ENCODE measurements at regions not wholly inside any gene's neighbourhood (a gene's known extent, or its start where the extent isn't known, plus 50 kb on each side); places are given as distances from the start of the nearest gene placed in this dataset.
"Not testable (repeated sequence)": the region's sequence is repeated elsewhere in the genome, so short reads cannot be mapped to it uniquely, and the experiment has no call there.

DNA sequence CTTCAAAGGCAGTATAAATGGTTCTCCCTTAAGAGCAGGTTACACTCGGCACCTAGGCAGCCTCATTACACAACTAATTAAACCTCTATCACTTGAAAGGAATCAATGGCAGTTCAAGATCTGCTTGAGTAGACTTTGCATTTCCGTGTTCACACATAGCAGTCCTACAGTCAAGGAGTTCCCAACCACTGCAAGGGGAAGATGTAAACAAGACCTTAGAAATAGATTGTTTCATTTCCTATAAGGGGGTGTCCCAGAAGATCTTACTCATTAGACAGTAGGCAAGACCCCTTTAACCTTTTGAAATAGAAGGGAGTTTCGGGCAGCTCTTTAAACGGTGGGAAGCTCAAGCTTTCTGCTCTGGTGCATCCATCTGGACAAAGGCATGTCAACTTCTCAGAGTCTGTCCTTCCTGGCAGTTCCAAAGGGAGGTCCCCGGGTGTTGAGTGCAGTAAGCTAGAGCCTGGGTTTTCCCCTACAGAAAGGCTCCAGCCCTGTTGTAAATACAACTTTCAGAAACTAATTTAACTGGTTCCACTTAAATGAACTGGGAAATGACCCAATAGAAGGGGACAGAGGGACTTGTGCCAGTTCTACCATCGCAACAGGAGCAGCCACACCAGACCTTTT, 150.8 kb downstream of the RBMX2 start:
- DNase-seq (ENCODE audit: low spot score): no peak

DNA sequence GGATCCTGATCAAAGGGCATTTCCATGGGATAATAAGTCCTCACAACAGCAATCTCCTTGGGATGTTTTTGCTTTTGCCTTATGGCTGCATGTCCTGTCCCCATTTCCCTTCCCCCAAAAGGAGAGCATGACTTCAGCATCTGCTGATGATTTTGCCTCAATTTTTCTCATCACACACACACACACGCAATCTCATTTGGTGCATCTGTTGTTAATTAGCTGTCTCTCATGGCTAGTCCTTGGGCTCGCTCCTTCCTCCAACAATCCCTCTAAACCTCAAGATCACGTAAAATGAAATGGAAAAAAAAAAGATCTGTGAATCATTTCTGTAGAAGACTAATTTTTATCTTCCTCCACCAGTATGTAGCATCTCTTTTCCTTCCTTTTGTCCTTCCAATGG, 153.6 kb downstream of the RBMX2 start:
- DNase-seq (ENCODE audit: low spot score): no peak

DNA sequence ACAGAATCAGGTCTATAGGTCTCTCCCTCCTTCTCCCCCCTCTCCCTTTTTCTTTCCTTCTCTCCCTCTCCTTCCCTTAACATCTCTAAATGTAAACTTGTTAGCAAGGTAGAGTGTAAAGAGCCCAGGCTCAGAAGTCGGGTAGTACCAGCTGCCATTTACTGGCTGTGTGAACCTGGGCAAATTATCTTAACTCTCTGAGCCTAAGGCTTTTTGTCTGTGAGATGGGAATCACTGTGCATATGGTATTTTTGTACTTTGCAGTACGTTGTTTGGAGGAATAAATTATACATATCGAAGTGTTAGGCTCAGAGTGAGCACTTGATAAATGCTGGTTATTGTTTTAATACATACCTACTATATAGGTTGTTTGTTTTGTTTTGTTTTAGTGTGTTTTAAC, 154.0 kb downstream of the RBMX2 start:
- DNase-seq (ENCODE audit: low spot score): no peak

DNA sequence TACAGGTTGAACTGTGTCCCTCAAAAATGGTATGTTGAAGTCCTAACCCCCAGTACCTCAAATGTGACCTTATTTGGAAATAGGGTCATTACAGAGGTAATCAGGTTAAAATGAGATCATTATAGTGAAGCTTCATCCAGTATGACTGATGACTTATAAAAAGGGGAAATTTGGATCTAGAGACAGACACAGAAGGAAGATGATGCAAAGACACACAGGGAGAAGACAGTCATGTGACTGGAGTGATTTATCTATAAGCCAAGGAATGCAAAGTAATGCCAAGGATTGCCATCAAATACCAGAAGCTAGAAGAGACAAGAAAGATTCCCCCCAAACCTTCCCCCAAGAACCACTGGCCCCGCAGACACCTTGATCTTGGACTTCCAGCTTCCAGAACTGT, 155.2 kb downstream of the RBMX2 start:
- DNase-seq (ENCODE audit: low spot score): no peak

DNA sequence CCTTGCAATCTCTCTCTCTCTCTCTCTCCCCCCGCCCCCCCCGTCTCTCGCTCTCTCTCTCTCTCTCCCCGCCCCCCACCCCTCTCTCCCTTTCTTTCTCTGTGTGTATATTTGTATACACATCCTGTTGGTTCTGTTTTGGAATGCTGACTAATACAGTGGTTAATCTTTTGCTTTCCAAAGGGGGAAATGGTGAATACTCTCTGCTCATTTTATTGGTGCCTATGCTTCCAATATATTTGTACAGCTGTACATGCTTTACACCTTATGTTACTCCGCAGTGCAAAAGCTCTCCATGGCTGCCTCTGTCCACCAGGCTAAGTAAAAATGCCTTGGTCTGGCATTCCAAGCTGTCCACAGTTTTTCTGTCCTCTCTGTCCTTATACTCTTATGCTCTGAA, 158.8 kb downstream of the RBMX2 start:
- peak; percentile 6 for DNase-seq (ENCODE audit: low spot score)

DNA sequence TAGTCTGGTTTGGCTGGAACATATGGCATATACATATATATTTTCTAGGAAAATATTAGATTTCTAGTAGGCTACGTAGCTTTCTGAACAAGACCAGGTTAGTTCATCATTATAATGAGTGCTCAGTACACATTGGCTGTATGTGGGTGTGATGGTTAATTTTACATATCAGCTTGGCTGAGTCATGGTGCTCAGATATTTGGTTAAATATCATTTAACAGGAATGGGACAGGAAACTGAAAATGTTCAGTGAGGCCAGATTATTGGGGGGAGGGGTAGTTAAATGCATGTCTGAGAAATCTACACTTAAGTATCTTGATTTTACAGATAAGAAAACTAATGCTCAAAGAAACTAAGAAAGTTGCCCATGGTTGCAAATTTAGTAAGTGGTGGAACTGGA, 160.1 kb downstream of the RBMX2 start:
- no peak for DNase-seq (ENCODE audit: low spot score)

DNA sequence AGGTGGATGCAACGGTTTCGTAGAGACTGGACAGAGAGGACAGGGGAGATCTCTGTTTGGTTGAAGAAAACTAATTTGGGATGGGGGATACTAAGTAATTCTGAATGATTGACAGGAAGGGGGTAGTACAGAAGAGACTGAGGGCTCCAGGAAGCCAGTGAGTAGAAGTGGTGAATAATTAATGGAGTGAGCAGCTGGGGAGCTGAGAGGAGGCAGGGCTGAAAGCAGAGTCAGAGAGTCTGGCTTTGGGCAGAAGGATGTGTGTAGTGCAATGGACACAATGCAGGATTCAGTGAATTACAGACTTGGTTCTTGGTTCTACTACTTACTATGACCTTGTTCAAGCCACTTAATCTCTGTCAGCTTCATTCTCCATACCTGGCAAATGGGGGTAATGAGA, 161.7 kb downstream of the RBMX2 start:
- DNase-seq (ENCODE audit: low spot score): no peak

DNA sequence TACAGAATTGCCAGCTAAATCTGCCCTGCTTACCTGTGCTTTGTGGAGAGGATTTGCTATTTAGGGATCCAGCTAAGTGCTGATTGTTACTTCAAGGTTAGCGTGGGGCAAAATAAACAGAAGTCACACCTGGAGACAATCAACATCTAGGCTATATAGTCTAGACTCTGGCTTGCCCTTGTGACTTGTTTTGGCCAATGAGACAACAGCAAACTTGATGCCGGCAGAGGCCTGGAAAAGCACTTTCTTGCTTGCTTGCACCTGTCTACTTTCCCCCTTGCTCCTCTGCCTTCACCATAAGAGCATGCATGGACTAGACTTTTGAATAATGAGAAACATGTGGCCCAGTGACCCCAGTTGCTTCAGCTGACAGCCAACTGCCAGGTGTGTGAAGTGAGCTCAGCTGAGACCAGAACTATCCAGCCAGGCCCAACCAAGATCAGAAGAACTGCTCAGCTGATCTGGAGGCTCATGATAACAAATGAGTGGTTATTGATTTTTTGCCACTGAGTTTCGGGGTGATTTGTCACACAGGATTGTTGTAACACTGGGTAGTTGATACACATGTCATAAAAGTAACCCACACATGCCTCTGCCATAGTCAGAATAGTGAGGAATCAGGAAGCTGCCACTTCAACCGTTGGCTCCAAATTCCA, 164.4 kb downstream of the RBMX2 start:
- DNase-seq (ENCODE audit: low spot score): no peak

DNA sequence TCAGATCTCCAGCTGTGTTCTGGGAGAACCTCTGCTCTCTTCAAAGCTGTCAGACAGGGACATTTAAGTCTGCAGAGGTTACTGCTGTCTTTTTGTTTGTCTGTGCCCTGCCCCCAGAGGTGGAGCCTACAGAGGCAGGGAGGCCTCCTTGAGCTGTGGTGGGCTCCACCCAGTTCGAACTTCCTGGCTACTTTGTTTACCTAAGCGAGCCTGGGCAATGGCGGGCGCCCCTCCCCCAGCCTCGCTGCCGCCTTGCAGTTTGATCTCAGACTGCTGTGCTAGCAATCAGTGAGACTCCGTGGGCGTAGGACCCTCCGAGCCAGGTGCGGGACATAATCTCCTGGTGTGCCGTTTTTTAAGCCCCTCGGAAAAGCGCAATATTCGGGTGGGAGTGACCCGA, 171.2 kb downstream of the RBMX2 start:
- not testable (repeated sequence) for DNase-seq (ENCODE audit: low spot score)

Data from H4 (cell line).